CD8-positive, alpha-beta memory T cell (primary cell): ENCODE measurements at regions not wholly inside any gene's neighbourhood (a gene's known extent, or its start where the extent isn't known, plus 50 kb on each side); places are given as distances from the start of the nearest gene placed in this dataset.

ENCODE experiments used
- CTCF ChIA-PET: fragments of 350-600 bp; sonication (Branson Sonifier 250); formaldehyde crosslinking; loops from one replicate; lab custom pipeline; 2021; ENCODE audit warnings: antibody characterized with exemption; lab: Charles Lee
- POLR2A ChIA-PET: fragments of 350-600 bp; sonication (Branson Sonifier 250); formaldehyde crosslinking; loops from one replicate; lab custom pipeline; 2021; ENCODE audit warnings: antibody characterized with exemption; lab: Charles Lee
- DNase-seq, 5 donors: peaks; one replicate each; pipeline versions ENCODE4 v3.0.0 to v3.0.0-alpha.2; 2020 to 2022; ENCODE audit warnings: mixed read lengths in 1 of 5
- H3K27ac ChIP-seq: one replicate; pipeline ENCODE4 v1.7.0; 2013; ENCODE audit warnings: low read depth, mild to moderate bottlenecking, low read length, moderate library complexity
- H3K27me3 ChIP-seq: 2 replicates; pipeline ENCODE4 v1.7.0; 2013; ENCODE audit warnings: low read length, mild to moderate bottlenecking; ENCODE audit not compliant: insufficient read depth, poor library complexity, severe bottlenecking
- H3K36me3 ChIP-seq: 2 replicates; pipeline ENCODE4 v1.7.0; 2013; ENCODE audit warnings: mild to moderate bottlenecking, low read length, moderate library complexity; ENCODE audit not compliant: insufficient read depth
- H3K4me1 ChIP-seq: 2 replicates; pipeline ENCODE4 v1.7.0; 2013; ENCODE audit warnings: mild to moderate bottlenecking, low read length, moderate library complexity; ENCODE audit not compliant: insufficient read depth
- H3K4me3 ChIP-seq: 2 replicates; pipeline ENCODE4 v1.7.0; 2013; ENCODE audit warnings: mild to moderate bottlenecking, low read length
- H3K9me3 ChIP-seq: 2 replicates; pipeline ENCODE4 v1.7.0; 2013; ENCODE audit warnings: mild to moderate bottlenecking, low read length
- H3K27ac Mint-ChIP-seq, 8 donors: one replicate each; pipeline ENCODE4 v1.8.0; 2020 to 2021; ENCODE audit warnings: mixed read lengths in 8 of 8, mild to moderate bottlenecking in 6 of 8, inconsistent platforms in 3 of 8, moderate library complexity in 3 of 8
- H3K27me3 Mint-ChIP-seq, 2 donors: one replicate each; pipeline ENCODE4 v1.8.0; 2020 to 2021; ENCODE audit warnings: mixed read lengths in 2 of 2, mild to moderate bottlenecking in 1 of 2, moderate library complexity in 1 of 2
- H3K36me3 Mint-ChIP-seq, 3 donors: one replicate each; pipeline ENCODE4 v1.8.0; 2020 to 2021; ENCODE audit warnings: mixed read lengths in 3 of 3, inconsistent platforms in 1 of 3, mild to moderate bottlenecking in 1 of 3
- H3K4me1 Mint-ChIP-seq, 3 donors: one replicate each; pipeline ENCODE4 v1.8.0; 2020 to 2021; ENCODE audit warnings: mixed read lengths in 3 of 3, inconsistent platforms in 1 of 3, mild to moderate bottlenecking in 1 of 3
- H3K4me3 Mint-ChIP-seq, 7 donors: one replicate each; pipeline ENCODE4 v1.8.0; 2020 to 2021; ENCODE audit warnings: mixed read lengths in 7 of 7, mild to moderate bottlenecking in 6 of 7, moderate library complexity in 4 of 7, inconsistent platforms in 2 of 7
- H3K9me3 Mint-ChIP-seq, 5 donors: one replicate each; pipeline ENCODE4 v1.8.0; 2020 to 2022; ENCODE audit warnings: mixed read lengths in 5 of 5, mild to moderate bottlenecking in 3 of 5, moderate library complexity in 2 of 5, inconsistent platforms in 1 of 5

- CTCF ChIA-PET: no interaction called here
- no peaks in the 10 kb centered on the region for H3K9me3 ChIP-seq
Observed at GRCh38 chr6:8181160-8181881, 79.0 kb upstream of the EEF1E1 start.

GRCh38 chr6:8180327-8181159 lies 78.2 kb upstream of the EEF1E1 start:
- Mint-ChIP-seq H3K4me1 (no peaks in the 10 kb centered on the region), H3K4me3 (no peak overlapping the region), H3K27ac (no peak overlapping the region), H3K9me3 (peaks cover 0 to 4% (median 0%) of the 10 kb centered on the region in 5 donors), H3K27me3 (peaks cover 7 to 12% of the 10 kb centered on the region in 2 donors), H3K36me3 (no peaks in the 10 kb centered on the region)
- H3K9me3 ChIP-seq: no peaks in the 10 kb centered on the region
- ChIA-PET POLR2A (no interaction called here), CTCF (interaction anchor here (1.3 kb wide), 1 partner anchor 14 kb away, joined by 3 read pairs; no protein-coding TSS in a partner anchor)
- DNase-seq: no peak
- no peaks in the 10 kb centered on the region for H3K4me1 ChIP-seq
- H3K27me3 ChIP-seq: no peaks in the 10 kb centered on the region
- H3K4me3 ChIP-seq: no peak overlapping the region
- no peak overlapping the region for H3K27ac ChIP-seq
- H3K36me3 ChIP-seq: no peaks in the 10 kb centered on the region

More at GRCh38 chr6:8181160-8181881, 79.0 kb upstream of the EEF1E1 start:
- Mint-ChIP-seq H3K4me1 (no peaks in the 10 kb centered on the region), H3K27me3 (peaks cover 7 to 12% of the 10 kb centered on the region in 2 donors), H3K36me3 (no peaks in the 10 kb centered on the region), H3K27ac (no peak overlapping the region), H3K9me3 (peaks cover 0 to 4% (median 0%) of the 10 kb centered on the region in 5 donors), H3K4me3 (no peak overlapping the region)
- Histone ChIP-seq H3K4me3 (no peak overlapping the region), H3K4me1 (no peaks in the 10 kb centered on the region), H3K27me3 (no peaks in the 10 kb centered on the region), H3K27ac (no peak overlapping the region), H3K36me3 (no peaks in the 10 kb centered on the region)
- DNase-seq: no peak
- POLR2A ChIA-PET: no interaction called here

GRCh38 chr6:8177721-8178120 lies 75.4 kb upstream of the EEF1E1 start:
- POLR2A ChIA-PET: no interaction called here
- peaks cover 12 to 13% of the 10 kb centered on the region in 2 donors for H3K27me3 Mint-ChIP-seq
- no peaks in the 10 kb centered on the region for H3K27me3 ChIP-seq
- no peaks in the 10 kb centered on the region for H3K9me3 ChIP-seq
- no peaks in the 10 kb centered on the region for H3K4me1 Mint-ChIP-seq
- no peak overlapping the region for H3K27ac ChIP-seq
- H3K27ac Mint-ChIP-seq: no peak overlapping the region
- CTCF ChIA-PET: no interaction called here
- H3K36me3 ChIP-seq: no peaks in the 10 kb centered on the region
- H3K9me3 Mint-ChIP-seq: peaks cover 0 to 4% (median 0%) of the 10 kb centered on the region in 5 donors
- H3K4me1 ChIP-seq: no peaks in the 10 kb centered on the region
- no peak for DNase-seq
- H3K4me3 ChIP-seq: no peak overlapping the region
- no peaks in the 10 kb centered on the region for H3K36me3 Mint-ChIP-seq
- H3K4me3 Mint-ChIP-seq: no peak overlapping the region

DNA sequence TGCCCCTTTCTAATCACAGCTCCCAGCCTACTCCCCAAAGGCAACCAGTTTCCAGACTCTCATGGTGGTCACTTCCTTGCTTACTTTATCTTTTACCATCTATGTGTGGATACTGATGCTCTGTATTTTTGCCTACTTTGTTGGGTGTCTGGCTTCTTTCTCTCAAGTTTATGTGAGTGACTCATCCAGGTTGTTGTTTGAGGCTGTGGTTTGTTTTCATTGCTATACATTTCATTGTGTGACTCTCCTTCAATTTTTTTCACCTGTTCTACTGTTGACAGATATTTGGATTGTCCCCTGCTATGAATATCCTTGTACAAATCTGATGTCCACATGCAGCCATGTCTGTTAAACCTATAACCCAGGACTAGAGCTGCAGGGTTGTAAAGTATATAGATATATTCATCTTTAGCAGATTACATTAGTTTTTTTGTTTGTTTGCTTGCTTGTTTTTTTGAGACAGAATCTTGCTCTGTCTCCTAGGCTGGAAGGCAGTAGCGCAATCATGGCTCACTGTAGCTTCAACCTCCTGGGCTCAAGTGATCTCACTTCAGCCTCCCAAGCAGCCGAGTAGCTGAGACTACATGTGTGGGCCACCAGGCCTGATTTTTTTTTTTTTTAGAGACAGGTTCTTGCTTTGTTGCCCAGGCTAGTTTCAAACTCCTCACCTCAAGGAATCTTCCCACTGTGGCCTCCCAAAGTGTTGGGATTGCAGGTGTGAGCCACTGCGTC lies 72.9 kb upstream of the EEF1E1 start:
- Mint-ChIP-seq H3K27me3 (peaks cover 9 to 19% of the 10 kb centered on the region in 2 donors), H3K9me3 (peaks cover 0 to 4% (median 0%) of the 10 kb centered on the region in 5 donors), H3K4me1 (no peaks in the 10 kb centered on the region), H3K36me3 (no peaks in the 10 kb centered on the region), H3K27ac (no peak overlapping the region), H3K4me3 (no peak overlapping the region)
- no peak for DNase-seq
- no peak overlapping the region for H3K27ac ChIP-seq
- CTCF ChIA-PET: no interaction called here
- no peak overlapping the region for H3K4me3 ChIP-seq
- POLR2A ChIA-PET: no interaction called here
- no peaks in the 10 kb centered on the region for H3K36me3 ChIP-seq
- no peaks in the 10 kb centered on the region for H3K27me3 ChIP-seq
- H3K4me1 ChIP-seq: no peaks in the 10 kb centered on the region
- no peaks in the 10 kb centered on the region for H3K9me3 ChIP-seq

GRCh38 chr6:8174571-8174970 lies 72.2 kb upstream of the EEF1E1 start:
- Mint-ChIP-seq H3K4me3 (no peak overlapping the region), H3K4me1 (no peaks in the 10 kb centered on the region), H3K27me3 (peaks cover 9 to 19% of the 10 kb centered on the region in 2 donors), H3K9me3 (peaks cover 0 to 4% (median 0%) of the 10 kb centered on the region in 5 donors), H3K36me3 (no peaks in the 10 kb centered on the region), H3K27ac (peak overlapping the region in 1 of 8 donors; percentile 17)
- Histone ChIP-seq H3K9me3 (no peaks in the 10 kb centered on the region), H3K4me1 (no peaks in the 10 kb centered on the region), H3K27me3 (no peaks in the 10 kb centered on the region), H3K27ac (no peak overlapping the region), H3K36me3 (no peaks in the 10 kb centered on the region), H3K4me3 (no peak overlapping the region)
- no peak for DNase-seq
- POLR2A ChIA-PET: no interaction called here
- CTCF ChIA-PET: no interaction called here

DNA sequence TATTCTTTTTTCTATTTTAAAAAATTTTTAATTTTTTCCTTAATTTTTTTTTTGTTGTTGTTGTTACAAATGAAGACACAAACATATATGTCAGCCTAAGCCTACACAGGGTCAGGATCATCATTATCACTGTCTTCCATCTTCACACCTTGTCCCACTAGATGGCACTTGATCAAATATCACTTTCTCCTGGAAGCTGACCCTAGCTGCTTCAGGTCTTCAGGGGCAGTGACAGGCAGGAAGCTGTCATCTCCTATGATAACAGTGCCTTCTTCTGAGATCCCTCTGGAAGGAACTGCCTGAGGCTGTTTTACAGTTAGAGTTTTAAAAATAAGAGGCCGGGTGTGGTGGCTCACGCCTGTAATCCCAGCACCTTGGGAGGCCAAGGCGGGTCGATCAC lies 70.2 kb upstream of the EEF1E1 start:
- Histone ChIP-seq H3K27ac (no peak overlapping the region), H3K4me1 (no peaks in the 10 kb centered on the region), H3K27me3 (no peaks in the 10 kb centered on the region), H3K36me3 (no peaks in the 10 kb centered on the region), H3K9me3 (no peaks in the 10 kb centered on the region), H3K4me3 (no peak overlapping the region)
- ChIA-PET CTCF (no interaction called here), POLR2A (no interaction called here)
- Mint-ChIP-seq H3K4me1 (no peaks in the 10 kb centered on the region), H3K27ac (no peak overlapping the region), H3K36me3 (no peaks in the 10 kb centered on the region), H3K27me3 (peaks cover 6 to 13% of the 10 kb centered on the region in 2 donors), H3K9me3 (peaks cover 0 to 4% (median 0%) of the 10 kb centered on the region in 5 donors), H3K4me3 (no peak overlapping the region)
- no peak for DNase-seq

DNA sequence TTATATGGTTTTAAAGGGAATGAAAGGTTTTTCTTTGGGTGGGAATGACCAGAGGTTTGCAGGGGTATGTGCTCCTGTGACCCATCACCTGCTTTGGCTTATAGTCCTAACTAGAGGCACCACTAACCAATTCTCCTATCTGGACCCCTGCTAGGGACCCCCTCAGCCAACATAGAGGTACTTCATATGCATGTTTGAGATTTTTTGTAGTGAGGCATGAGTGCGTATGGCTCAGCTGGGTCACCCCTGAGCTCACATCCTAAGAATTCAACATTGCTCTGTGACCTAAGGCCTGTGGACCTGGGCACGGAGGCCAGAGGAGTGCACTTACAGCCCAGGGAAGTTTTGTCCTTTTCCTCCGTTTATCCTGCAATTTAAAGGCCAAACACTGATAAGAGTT lies 68.4 kb upstream of the EEF1E1 start:
- H3K9me3 ChIP-seq: no peaks in the 10 kb centered on the region
- H3K4me3 Mint-ChIP-seq: no peak overlapping the region
- no peaks in the 10 kb centered on the region for H3K36me3 Mint-ChIP-seq
- no peaks in the 10 kb centered on the region for H3K27me3 ChIP-seq
- H3K27ac ChIP-seq: no peak overlapping the region
- POLR2A ChIA-PET: no interaction called here
- H3K27ac Mint-ChIP-seq: peak overlapping the region in 1 of 8 donors; percentile 36
- H3K27me3 Mint-ChIP-seq: peaks cover 11 to 15% of the 10 kb centered on the region in 2 donors
- CTCF ChIA-PET: interaction anchor here (0.7 kb wide), 1 partner anchor 25 kb away, joined by 3 read pairs; no protein-coding TSS in a partner anchor
- no peaks in the 10 kb centered on the region for H3K36me3 ChIP-seq
- no peaks in the 10 kb centered on the region for H3K4me1 Mint-ChIP-seq
- H3K4me1 ChIP-seq: no peaks in the 10 kb centered on the region
- no peaks in the 10 kb centered on the region for H3K9me3 Mint-ChIP-seq
- no peak for DNase-seq
- no peak overlapping the region for H3K4me3 ChIP-seq
